GDM1 (cell line): ENCODE measurements at regions not wholly inside any gene's neighbourhood (a gene's known extent, or its start where the extent isn't known, plus 50 kb on each side); places are given as distances from the start of the nearest gene placed in this dataset.

Source experiments
- DNase-seq: peaks from one replicate; lab custom pipeline; 2025; lab: John Stamatoyannopoulos, UW

GRCh38 chr13:30107521-30108136, 199.7 kb downstream of the KATNAL1 start:
- DNase-seq: no peak

- no peak for DNase-seq
These were observed 200.2 kb downstream of the KATNAL1 start for GRCh38 chr13:30107121-30107520.

- DNase-seq: no peak
These were observed 202.0 kb downstream of the KATNAL1 start for GRCh38 chr13:30105381-30105780.

GRCh38 chr13:30103161-30103840, 204.1 kb downstream of the KATNAL1 start:
- DNase-seq: no peak

- no peak for DNase-seq
These were observed 207.1 kb downstream of the KATNAL1 start for GRCh38 chr13:30100226-30100625.

- DNase-seq: no peak
These were observed 209.7 kb downstream of the KATNAL1 start for GRCh38 chr13:30097701-30098100.

GRCh38 chr13:30097089-30097488, 210.3 kb downstream of the KATNAL1 start:
- DNase-seq: no peak

GRCh38 chr13:30094015-30094414, 213.3 kb downstream of the KATNAL1 start:
- DNase-seq: no peak

GRCh38 chr13:30093236-30093635, 214.1 kb downstream of the KATNAL1 start:
- no peak for DNase-seq

GRCh38 chr13:30091691-30092090, 215.7 kb downstream of the KATNAL1 start:
- DNase-seq: no peak

- DNase-seq: no peak
These were observed 216.3 kb downstream of the KATNAL1 start for GRCh38 chr13:30091035-30091434.

- DNase-seq: peak; percentile 38
These were observed 219.0 kb downstream of the KATNAL1 start for GRCh38 chr13:30088312-30088855.

GRCh38 chr13:30085087-30085486, 222.3 kb downstream of the KATNAL1 start:
- no peak for DNase-seq

- no peak for DNase-seq
These were observed 225.0 kb downstream of the KATNAL1 start for GRCh38 chr13:30082391-30082790.

- no peak for DNase-seq
These were observed 226.0 kb downstream of the KATNAL1 start for GRCh38 chr13:30081331-30081730.

GRCh38 chr13:30079501-30079900, 227.8 kb downstream of the KATNAL1 start:
- no peak for DNase-seq

GRCh38 chr13:30078059-30078458, 227.6 kb upstream of the UBL3 start:
- no peak for DNase-seq

GRCh38 chr13:30077240-30077735, 226.9 kb upstream of the UBL3 start:
- no peak for DNase-seq

GRCh38 chr13:30074955-30075614, 224.7 kb upstream of the UBL3 start:
- DNase-seq: no peak

- DNase-seq: no peak
These were observed 224.0 kb upstream of the UBL3 start for GRCh38 chr13:30074431-30074830.

GRCh38 chr13:30072818-30073186, 222.4 kb upstream of the UBL3 start:
- no peak for DNase-seq

- DNase-seq: no peak
These were observed 221.8 kb upstream of the UBL3 start for GRCh38 chr13:30071969-30072817.
